ENCODE measurements at regions not wholly inside any gene's neighbourhood (a gene's known extent, or its start where the extent isn't known, plus 50 kb on each side); places are given as distances from the start of the nearest gene placed in this dataset.

DNA sequence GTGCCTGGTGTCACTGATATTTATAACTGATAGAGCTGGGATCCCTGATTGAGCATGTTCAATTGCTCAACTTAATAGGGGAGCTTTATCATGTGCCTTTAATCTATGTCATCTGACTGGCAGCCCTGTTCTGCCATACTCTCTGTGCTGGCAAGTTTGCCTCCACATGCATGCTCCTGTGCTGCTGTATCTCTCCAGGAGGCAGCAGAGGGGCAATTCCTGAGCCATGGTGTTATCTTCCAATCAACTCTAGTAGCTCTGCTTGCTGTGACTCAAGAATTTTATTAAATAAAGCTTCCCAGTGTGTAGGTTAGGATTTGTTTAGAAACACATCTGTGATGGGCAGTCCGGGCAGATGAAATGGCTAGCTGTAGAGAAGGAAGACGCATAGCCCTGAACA is 642.0 kb downstream of the KIF4B start:
- 0% methylated on average over 2 of the region's 2 CpGs for WGBS (ENCODE audit: insufficient coverage, low coverage, missing lambda C conversion rate)
- TF ChIP-seq, protein P1, sequence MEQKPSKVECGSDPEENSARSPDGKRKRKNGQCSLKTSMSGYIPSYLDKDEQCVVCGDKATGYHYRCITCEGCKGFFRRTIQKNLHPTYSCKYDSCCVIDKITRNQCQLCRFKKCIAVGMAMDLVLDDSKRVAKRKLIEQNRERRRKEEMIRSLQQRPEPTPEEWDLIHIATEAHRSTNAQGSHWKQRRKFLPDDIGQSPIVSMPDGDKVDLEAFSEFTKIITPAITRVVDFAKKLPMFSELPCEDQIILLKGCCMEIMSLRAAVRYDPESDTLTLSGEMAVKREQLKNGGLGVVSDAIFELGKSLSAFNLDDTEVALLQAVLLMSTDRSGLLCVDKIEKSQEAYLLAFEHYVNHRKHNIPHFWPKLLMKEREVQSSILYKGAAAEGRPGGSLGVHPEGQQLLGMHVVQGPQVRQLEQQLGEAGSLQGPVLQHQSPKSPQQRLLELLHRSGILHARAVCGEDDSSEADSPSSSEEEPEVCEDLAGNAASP (IDR thresholded peaks at IDR 0.05), result no peak
- TF ChIP-seq TAF1 (IDR thresholded peaks at IDR 0.05; ENCODE audit: control insufficient read depth, extremely low read depth, insufficient read depth, low read length, severe bottlenecking) (no peak), POLR2G (IDR thresholded peaks at IDR 0.05; ENCODE audit: low read depth, low read length) (no peak), GABPB2 (CRISPR knock-in tag; conservative IDR thresholded peaks at IDR 0.05) (no peak), HLTF (IDR thresholded peaks at IDR 0.05) (no peak), ZNF76 (CRISPR knock-in tag; IDR thresholded peaks at IDR 0.05; ENCODE audit: borderline replicate concordance) (no peak), RBFOX2 (IDR thresholded peaks at IDR 0.05; ENCODE audit: low read depth, low read length) (no peak), HDAC2 (IDR thresholded peaks at IDR 0.05) (no peak), ZNF347 (CRISPR knock-in tag; IDR thresholded peaks at IDR 0.05; ENCODE audit: low read depth) (no peak), LEF1 (IDR thresholded peaks at IDR 0.05) (no peak), NFXL1 (CRISPR knock-in tag; IDR thresholded peaks at IDR 0.05) (no peak), PCBP1 (IDR thresholded peaks at IDR 0.05; ENCODE audit: low read depth, low read length, poor library complexity, severe bottlenecking) (no peak), FOSL1 (tag; conservative IDR thresholded peaks at IDR 0.05) (no peak)
- TF ChIP-seq, protein P2, sequence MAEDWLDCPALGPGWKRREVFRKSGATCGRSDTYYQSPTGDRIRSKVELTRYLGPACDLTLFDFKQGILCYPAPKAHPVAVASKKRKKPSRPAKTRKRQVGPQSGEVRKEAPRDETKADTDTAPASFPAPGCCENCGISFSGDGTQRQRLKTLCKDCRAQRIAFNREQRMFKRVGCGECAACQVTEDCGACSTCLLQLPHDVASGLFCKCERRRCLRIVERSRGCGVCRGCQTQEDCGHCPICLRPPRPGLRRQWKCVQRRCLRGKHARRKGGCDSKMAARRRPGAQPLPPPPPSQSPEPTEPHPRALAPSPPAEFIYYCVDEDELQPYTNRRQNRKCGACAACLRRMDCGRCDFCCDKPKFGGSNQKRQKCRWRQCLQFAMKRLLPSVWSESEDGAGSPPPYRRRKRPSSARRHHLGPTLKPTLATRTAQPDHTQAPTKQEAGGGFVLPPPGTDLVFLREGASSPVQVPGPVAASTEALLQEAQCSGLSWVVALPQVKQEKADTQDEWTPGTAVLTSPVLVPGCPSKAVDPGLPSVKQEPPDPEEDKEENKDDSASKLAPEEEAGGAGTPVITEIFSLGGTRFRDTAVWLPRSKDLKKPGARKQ (CRISPR knock-in tag; IDR thresholded peaks at IDR 0.05), result no peak

More for the DNA sequence above, 642.0 kb downstream of the KIF4B start:
- Histone ChIP-seq H3K79me2 (ENCODE audit: control insufficient read depth, insufficient read depth, low read length) (no peaks in the 10 kb centered on the region), H3K9ac (ENCODE audit: insufficient read depth in 1 of 2, low read depth in 2 of 2, low read length in 2 of 2) (no peak overlapping the region), H3K36me3 (ENCODE audit: control insufficient read depth, insufficient read depth, low read length) (no peaks in the 10 kb centered on the region), H3K4me3 (no peak overlapping the region), H3K4me2 (ENCODE audit: insufficient read depth, low read length) (no peak overlapping the region), H3K9me1 (ENCODE audit: control insufficient read depth, insufficient read depth, low read length) (no peaks in the 10 kb centered on the region), H3K4me1 (replicated peaks in 1 of 2; ENCODE audit: control insufficient read depth in 2 of 2, insufficient read depth in 2 of 2, low read length in 2 of 2) (no peaks in the 10 kb centered on the region), H3K27ac (ENCODE audit: extremely low read depth, low read depth, low read length) (no peak overlapping the region), H2AFZ (ENCODE audit: low read depth, low read length) (no peak overlapping the region), H4K20me1 (replicated peaks; ENCODE audit: control insufficient read depth, insufficient read depth, low read length) (no peaks in the 10 kb centered on the region), H3K9me3 (replicated peaks; ENCODE audit: control insufficient read depth, insufficient read depth, low read depth, low read length) (no peaks in the 10 kb centered on the region; the same call in 1 of the 2 replicates), H3K27me3 (ENCODE audit: control insufficient read depth in 2 of 2, insufficient read depth in 2 of 2, low read length in 2 of 2) (no peaks in the 10 kb centered on the region)
- ATAC-seq, result no peak
- no peak for DNase-seq (ENCODE audit: extremely low read depth in 1 of 4, low spot score in 3 of 4)
- FAIRE-seq, result no peak
- CTCF ChIA-PET (ENCODE audit: low intra/inter-chr PET ratio), result no interaction called here
- intact Hi-C loops (cut with micrococcal nuclease) (no loop called here), in situ Hi-C loops (cut with MboI) (no loop called here)
- POLR2A ChIA-PET, result no interaction called here
- BruUV-seq (replicated peaks), result no TSS peak
